Neutrophil (primary cell): ENCODE measurements at regions not wholly inside any gene's neighbourhood (a gene's known extent, or its start where the extent isn't known, plus 50 kb on each side); places are given as distances from the start of the nearest gene placed in this dataset.

Experiments used
- H3K27ac ChIP-seq: fragments of 200-600 bp; sonication (generic); 2 replicates; pipeline ENCODE4 v1.5.1; 2016; ENCODE audit warnings: mild to moderate bottlenecking, moderate library complexity
- H3K27me3 ChIP-seq: fragments of 200-600 bp; sonication (generic); 2 replicates; pipeline ENCODE4 v1.6.0; 2016; ENCODE audit warnings: mild to moderate bottlenecking
- H3K36me3 ChIP-seq: fragments of 200-600 bp; sonication (generic); 2 replicates; pipeline ENCODE4 v1.5.1; 2017
- H3K4me1 ChIP-seq, 2 experiments: fragments of 200-600 bp in 1 of 2; sonication (generic) in 1 of 2; 1 replicate in 1 of 2; 2 replicates in 1 of 2; pipeline versions ENCODE4 v1.5.1 to v1.6.1; 2013 to 2016; ENCODE audit warnings: low read depth in 1 of 2, low read length in 1 of 2, mild to moderate bottlenecking in 1 of 2, moderate library complexity in 1 of 2; ENCODE audit not compliant: control insufficient read depth in 1 of 2, insufficient read depth in 1 of 2
- H3K4me3 ChIP-seq, 2 experiments: fragments of 200-600 bp in 1 of 2; sonication (generic) in 1 of 2; 1 replicate in 1 of 2; 2 replicates in 1 of 2; pipeline ENCODE4 v1.5.1; 2013 to 2016; ENCODE audit warnings: low read depth in 1 of 2, low read length in 1 of 2, mild to moderate bottlenecking in 1 of 2, moderate library complexity in 1 of 2
- H3K9me3 ChIP-seq: fragments of 200-600 bp; sonication (generic); 2 replicates; pipeline ENCODE4 v1.5.1; 2016
- TF ChIP-seq, protein P1 (sequence below): fragments of 200-600 bp; sonication (generic); IDR thresholded peaks from 2 replicates; pipeline ENCODE4 v1.5.1; 2016; ENCODE audit warnings: antibody characterized with exemption

DNA sequence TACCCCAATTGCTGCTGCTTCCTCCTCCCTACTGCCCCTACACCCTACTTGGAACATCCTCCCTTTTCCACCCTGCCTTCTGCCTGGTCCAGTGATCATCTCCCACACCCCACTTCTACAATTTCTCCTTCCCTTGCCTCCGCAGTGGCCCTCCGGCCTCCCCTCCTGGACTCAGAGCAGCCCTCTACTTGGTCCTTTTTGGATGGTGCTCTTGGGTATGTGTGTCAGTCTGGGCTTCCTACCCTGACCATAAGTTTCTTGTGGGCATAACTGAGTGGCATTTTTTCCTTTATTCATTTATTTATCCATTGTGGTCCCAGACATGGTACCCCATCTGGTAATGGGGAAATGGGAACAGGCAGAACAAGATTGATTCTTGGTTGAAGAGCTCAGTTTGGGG, 111.4 kb upstream of the NAV2 start:
- Histone ChIP-seq H3K27ac (no peak overlapping the region), H3K9me3 (no peaks in the 10 kb centered on the region), H3K36me3 (no peaks in the 10 kb centered on the region), H3K4me1 (no peaks in the 10 kb centered on the region), H3K27me3 (no peaks in the 10 kb centered on the region), H3K4me3 (no peak overlapping the region)
- TF ChIP-seq, protein P1, sequence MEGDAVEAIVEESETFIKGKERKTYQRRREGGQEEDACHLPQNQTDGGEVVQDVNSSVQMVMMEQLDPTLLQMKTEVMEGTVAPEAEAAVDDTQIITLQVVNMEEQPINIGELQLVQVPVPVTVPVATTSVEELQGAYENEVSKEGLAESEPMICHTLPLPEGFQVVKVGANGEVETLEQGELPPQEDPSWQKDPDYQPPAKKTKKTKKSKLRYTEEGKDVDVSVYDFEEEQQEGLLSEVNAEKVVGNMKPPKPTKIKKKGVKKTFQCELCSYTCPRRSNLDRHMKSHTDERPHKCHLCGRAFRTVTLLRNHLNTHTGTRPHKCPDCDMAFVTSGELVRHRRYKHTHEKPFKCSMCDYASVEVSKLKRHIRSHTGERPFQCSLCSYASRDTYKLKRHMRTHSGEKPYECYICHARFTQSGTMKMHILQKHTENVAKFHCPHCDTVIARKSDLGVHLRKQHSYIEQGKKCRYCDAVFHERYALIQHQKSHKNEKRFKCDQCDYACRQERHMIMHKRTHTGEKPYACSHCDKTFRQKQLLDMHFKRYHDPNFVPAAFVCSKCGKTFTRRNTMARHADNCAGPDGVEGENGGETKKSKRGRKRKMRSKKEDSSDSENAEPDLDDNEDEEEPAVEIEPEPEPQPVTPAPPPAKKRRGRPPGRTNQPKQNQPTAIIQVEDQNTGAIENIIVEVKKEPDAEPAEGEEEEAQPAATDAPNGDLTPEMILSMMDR: no peak

GRCh38 chr11:19599681-19600080, 113.0 kb upstream of the NAV2 start:
- no peaks in the 10 kb centered on the region for H3K27me3 ChIP-seq
- TF ChIP-seq, protein P1: no peak

GRCh38 chr11:19598876-19599486, 113.7 kb upstream of the NAV2 start:
- Histone ChIP-seq H3K27ac (no peak overlapping the region), H3K4me1 (no peaks in the 10 kb centered on the region), H3K36me3 (no peaks in the 10 kb centered on the region), H3K27me3 (no peaks in the 10 kb centered on the region), H3K4me3 (no peak overlapping the region), H3K9me3 (no peaks in the 10 kb centered on the region)
- TF ChIP-seq, protein P1: no peak

More at GRCh38 chr11:19599681-19600080, 113.0 kb upstream of the NAV2 start:
- Histone ChIP-seq H3K4me1 (no peaks in the 10 kb centered on the region), H3K36me3 (no peaks in the 10 kb centered on the region), H3K27ac (no peak overlapping the region), H3K4me3 (no peak overlapping the region), H3K9me3 (no peaks in the 10 kb centered on the region)

DNA sequence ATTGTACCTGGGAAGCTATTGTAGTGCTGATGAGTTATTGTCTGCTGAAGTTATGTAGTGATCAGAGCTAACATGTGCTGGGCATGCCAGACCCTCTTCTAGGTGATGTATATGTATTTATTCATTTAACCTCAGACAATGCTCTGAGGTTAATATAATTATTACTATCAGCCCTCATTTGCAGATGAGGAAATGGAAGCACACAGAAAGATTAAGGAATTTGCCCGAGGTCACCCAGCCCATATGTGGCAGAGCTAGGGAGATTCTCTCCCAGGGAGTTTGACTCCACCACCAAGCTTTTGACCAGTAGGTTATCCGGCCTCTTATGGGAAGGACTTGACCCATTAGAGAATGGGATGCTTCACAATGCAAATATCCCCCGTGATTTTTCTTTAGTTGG, 114.2 kb upstream of the NAV2 start:
- Histone ChIP-seq H3K4me3 (no peak overlapping the region), H3K36me3 (no peaks in the 10 kb centered on the region), H3K9me3 (no peaks in the 10 kb centered on the region), H3K4me1 (no peaks in the 10 kb centered on the region), H3K27ac (no peak overlapping the region), H3K27me3 (no peaks in the 10 kb centered on the region)
- TF ChIP-seq, protein P1: no peak

DNA sequence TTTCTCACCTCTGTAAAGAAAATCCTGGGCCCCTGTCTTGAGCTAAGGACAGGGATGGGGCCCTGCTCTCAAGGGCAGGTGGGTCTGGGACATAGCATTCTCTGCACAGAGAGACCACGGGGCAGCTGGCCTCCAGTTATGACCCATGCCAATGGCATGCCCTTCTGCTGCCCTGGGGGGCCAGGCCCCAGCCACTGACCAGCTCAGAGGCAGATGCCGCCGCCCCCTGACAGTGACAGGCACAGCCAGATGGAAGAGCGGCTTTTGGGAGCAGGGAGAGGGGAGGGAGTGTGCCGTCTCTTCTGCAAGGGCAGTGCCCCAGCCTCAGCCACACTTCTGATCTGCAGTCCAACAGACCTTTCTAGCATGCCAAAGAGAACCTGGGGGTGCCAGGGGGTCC, 114.8 kb upstream of the NAV2 start:
- Histone ChIP-seq H3K27me3 (no peaks in the 10 kb centered on the region), H3K27ac (no peak overlapping the region), H3K36me3 (no peaks in the 10 kb centered on the region), H3K4me3 (no peak overlapping the region), H3K9me3 (no peaks in the 10 kb centered on the region), H3K4me1 (no peaks in the 10 kb centered on the region)
- TF ChIP-seq, protein P1: no peak

- H3K27ac ChIP-seq: no peak overlapping the region
- TF ChIP-seq, protein P1: no peak
Observed at GRCh38 chr11:19597206-19597605, 115.4 kb upstream of the NAV2 start.

More at GRCh38 chr11:19597206-19597605, 115.4 kb upstream of the NAV2 start:
- Histone ChIP-seq H3K4me1 (no peaks in the 10 kb centered on the region), H3K36me3 (no peaks in the 10 kb centered on the region), H3K9me3 (no peaks in the 10 kb centered on the region), H3K27me3 (no peaks in the 10 kb centered on the region), H3K4me3 (no peak overlapping the region)
